ENCODE measurements at regions not wholly inside any gene's neighbourhood (a gene's known extent, or its start where the extent isn't known, plus 50 kb on each side); places are given as distances from the start of the nearest gene placed in this dataset.

- TF ChIP-seq POLR2A (IDR thresholded peaks at IDR 0.05; ENCODE audit: low read depth, low read length) (no peak), POLR2AphosphoS5 (IDR thresholded peaks at IDR 0.05; ENCODE audit: low read depth, low read length) (no peak), TAF1 (IDR thresholded peaks at IDR 0.05; ENCODE audit: low read depth, low read length) (no peak), POU2F2 (IDR thresholded peaks at IDR 0.05; ENCODE audit: low read depth, low read length) (no peak)
These were observed 347.4 kb upstream of the B3GALT2 start for GRCh38 chr1:193533853-193534252.
